Skin epidermis (tissue), 12 donors: ENCODE measurements at regions not wholly inside any gene's neighbourhood (a gene's known extent, or its start where the extent isn't known, plus 50 kb on each side); places are given as distances from the start of the nearest gene placed in this dataset.
A peak's percentile ranks its signal among the peaks of the same experiment; 100 is the strongest.
"Not testable (repeated sequence)": the region's sequence is repeated elsewhere in the genome, so short reads cannot be mapped to it uniquely, and the experiment has no call there.

Experiments used
- H3K27ac ChIP-seq, 21 experiments: fragments of 200-600 bp; sonication (generic) in 11 of 21; one replicate each; pipeline ENCODE4 v1.5.0; 2020; ENCODE audit warnings: mild to moderate bottlenecking in 3 of 21, inconsistent platforms in 2 of 21, moderate library complexity in 2 of 21
- H3K4me3 ChIP-seq, 7 experiments: fragments of 200-600 bp; sonication (generic) in 2 of 7; one replicate each; pipeline ENCODE4 v1.5.0; 2020; ENCODE audit warnings: inconsistent platforms in 2 of 7, mild to moderate bottlenecking in 2 of 7, moderate library complexity in 1 of 7

DNA sequence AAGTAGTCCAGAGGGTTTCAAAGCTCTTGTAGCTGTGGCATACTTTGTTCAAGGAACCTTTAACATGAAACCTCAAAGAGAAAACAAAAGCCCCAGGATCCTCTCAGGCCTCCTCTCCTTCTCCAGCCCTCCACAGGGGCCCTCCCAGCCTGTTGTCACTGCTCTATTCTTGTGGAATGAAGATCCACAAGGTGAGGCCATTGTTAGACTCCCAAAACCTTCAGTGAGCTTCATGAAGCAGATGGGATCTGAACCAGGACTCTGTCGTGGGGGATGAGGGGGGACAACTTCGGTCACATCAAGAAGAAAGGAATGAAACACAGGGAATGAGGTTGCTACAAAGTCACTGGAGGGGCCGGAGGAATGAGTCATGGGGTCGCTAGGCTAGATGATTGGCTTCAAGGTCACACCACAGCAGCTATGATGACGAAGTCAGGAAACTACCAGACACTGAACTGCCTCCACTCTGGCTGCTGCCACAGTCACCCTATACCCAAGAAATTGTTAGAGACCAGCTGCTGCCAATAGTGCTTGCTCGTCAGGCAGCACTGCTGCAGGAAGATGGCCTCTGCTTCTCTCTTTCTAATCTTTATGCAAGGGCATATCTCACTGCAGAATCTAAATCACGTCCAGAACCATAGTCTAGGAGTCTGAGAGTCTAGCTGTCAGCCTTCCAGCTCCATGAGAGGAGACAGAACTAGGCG is 208.8 kb downstream of the HIBADH start:
- no peak overlapping the region for H3K27ac ChIP-seq
- H3K4me3 ChIP-seq = no peak overlapping the region

DNA sequence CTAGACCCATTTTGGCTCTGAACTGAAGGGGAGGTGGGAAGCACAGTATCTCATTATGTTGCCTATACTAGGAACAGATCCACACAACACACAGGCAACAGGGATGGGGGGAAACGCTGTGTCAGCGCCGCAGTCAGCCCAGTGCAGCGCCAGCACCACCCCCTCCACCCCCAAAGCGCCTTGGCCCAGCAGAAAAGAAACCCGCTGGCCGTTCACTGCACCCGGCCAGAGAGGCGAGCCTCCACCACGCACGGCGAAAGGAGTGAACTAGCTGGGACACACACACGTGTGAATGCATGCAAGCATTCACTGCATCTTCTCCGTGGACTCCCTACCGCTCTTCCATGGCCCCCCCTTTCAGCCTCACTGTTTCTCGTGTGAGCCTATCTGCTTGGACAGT is 205.6 kb downstream of the HIBADH start:
- not testable (repeated sequence) for H3K27ac ChIP-seq, H3K4me3 ChIP-seq

DNA sequence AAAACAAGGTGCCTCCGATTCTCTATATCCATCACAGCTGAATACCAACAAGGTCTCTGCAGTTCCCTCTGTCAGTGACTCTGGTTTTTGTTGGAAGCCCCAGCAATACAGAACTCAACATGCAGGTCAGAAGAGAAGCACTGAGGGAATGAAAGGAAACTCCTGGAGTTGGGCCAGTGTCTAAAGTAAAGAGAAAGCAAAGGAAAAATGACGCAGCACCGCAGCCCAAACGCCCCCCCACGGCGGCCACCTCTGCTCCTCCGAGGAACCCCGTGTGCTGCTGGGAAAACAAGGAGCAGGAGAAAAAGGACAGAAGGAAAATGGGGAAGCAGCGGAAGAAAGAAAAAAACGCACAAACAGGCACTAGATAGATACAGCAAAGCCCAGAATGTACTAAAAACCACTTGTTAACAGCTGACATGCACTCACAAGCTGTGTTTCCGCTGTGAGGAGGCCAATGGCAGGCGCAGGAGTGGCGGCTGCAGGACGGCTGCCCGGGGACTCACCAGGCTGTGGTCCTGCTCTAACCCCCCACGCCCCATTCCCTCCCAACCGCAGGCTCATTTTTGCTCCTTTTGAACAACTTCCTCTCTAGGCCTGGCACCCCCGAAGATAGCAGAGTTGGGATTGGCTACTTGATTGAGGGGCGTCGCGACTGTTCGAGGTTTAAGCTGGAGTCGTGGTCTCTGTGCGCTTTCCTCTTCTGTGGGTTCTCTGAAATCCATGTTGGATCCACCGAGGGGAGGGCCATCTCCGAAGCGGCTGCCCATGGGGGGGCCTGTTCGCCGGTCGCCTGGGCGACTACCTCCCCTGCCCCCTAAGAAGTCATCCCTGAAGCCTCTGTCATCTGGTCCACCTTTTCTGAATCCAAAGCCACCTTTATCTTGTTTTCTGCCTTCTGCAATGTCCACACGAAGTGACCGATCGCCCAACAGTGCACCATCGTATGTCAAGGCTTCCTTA is 204.8 kb downstream of the HIBADH start:
- H3K4me3 ChIP-seq, H3K27ac ChIP-seq: not testable (repeated sequence)

DNA sequence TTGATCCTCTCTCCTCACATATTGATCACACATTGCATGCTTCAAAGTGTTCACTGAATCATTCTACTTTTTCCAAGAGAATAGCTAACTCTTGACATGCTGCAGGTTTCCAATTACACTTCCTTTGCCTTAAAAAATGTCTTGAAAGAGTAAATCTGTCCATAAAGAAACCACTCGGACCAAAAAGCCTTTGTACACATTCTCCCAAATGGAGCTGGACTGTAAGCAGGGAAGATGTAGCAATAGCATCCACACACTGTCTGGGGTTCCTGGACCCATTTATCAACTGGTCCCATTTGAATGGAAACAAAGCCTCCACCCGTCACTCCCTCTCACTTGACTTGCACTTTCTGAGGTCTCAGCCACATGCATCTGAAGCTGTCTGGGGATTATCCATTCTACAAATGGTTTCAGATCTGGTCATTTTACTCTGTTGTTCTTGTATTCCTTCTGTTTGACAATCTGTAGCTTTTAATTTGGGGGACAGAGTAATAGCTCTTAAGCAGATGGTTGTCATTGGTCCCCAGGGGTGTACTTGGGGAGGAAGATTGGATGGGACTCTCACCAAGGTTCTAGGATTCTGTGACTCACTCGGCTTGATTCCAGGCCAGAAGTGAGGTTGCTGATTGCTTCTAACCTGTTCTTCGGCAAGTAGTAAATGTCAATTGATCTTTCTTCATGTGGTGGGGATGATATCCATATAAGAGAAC is 203.5 kb downstream of the HIBADH start:
- H3K4me3 ChIP-seq = no peak overlapping the region
- peak overlapping the region in 4 of 21 experiments; percentile 9 to 40 (median 39) for H3K27ac ChIP-seq

DNA sequence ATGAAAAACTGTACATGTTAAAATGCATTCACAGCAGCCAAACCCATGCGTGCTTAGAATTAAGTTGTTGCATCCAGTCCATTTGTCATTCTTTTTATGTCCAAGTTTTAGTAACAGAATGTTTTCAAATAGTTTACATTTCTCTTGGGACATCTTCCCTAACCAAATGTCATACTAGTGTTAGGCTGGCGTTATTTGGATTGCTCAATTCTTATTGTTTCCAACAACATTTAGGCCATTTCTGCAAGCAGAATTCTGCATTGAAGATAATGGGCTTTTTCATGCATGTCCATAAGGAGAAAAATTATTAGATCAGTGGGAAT is 203.0 kb downstream of the HIBADH start:
- Histone ChIP-seq H3K4me3 (no peak overlapping the region), H3K27ac (peak overlapping the region in 3 of 21 experiments; percentile 9 to 40 (median 38))

DNA sequence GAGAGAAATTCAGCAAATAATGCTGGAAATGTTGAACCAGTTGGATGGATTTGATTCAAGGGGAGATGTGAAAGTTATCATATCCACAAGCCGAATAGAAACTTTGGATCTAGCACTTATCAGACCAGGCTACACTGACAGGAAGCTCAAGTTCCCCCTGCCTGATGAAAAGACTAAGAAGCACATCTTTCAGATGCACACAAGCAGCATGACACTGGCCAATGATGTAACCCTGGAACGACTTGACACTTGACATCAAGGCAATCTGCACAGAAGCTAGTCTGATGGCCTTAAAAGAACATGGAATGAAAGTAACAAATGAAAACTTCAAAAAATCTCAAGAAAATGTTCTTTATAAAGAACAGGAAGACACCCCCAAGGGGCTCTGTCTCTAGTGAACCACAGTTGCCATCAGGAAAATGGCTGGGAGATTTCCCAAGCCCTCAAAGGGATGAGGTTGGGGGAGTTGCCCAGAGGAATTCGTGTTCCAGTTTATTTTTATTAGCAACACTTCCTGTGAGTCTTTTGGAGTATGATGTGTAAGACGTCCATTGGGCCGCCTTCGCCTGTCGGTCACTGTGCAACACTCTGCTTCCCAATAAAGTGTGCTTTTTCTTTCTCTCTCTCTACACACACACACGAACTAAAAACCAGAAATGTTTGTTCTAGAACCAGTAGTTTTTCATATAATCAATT is 200.0 kb downstream of the HIBADH start:
- Histone ChIP-seq H3K4me3 (no peak overlapping the region), H3K27ac (no peak overlapping the region)

DNA sequence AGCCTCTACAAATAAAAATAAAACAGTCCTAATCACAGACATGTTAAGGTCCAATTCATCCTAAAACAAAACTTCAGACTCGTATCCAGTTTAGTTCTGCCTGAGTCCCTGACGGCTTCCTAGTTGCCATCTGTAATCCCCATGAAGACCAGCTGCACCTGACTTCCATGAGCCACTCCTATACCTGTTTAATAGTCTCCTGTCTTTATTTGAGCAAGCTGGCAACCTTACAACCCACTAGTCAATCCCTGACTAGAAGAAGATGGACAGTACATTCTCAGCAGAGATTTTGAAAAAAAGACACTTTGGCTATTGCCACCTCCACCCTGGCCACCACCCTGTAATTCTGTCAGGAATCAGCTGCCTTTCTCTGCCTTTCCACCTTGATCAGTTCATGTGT is 197.7 kb downstream of the HIBADH start:
- no peak overlapping the region for H3K4me3 ChIP-seq
- no peak overlapping the region for H3K27ac ChIP-seq

DNA sequence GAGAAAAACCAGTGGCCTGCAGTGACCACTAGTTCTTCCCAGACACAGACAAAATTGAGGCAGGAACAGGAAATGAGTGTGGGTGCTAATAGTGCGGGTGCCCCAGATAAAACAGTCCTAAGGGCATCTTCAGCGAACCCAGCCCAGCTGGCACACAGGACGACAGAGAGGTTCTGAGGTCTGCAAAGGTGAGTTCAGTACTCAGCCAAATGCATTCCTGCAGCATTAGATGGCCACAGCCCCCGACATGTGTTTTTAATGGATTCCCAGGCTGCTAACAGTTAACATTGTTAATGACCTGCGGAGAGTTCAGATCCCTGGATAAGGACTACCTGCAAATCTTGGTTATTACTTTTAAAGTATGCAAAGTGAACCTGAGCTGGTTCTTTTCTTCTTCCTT is 196.0 kb downstream of the HIBADH start:
- Histone ChIP-seq H3K27ac (no peak overlapping the region), H3K4me3 (no peak overlapping the region)

DNA sequence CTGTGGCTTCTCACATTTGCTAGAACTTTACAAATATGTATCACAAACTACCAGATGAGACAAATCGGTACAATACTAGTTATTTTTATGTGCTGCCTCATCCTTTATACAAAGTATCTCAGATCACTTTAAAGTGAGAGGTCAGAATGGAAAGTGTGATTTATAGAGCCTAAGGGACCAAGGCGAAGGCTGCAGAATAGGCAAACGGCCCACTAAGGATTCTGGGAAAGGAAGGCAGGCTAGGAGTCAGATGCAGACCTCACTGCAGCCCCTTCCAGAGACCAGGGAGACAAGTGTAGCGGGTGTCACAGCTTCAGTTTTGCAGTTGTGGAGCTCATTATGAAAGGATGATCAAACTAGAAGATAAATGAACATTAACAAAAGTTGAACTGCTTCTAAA is 190.6 kb downstream of the HIBADH start:
- no peak overlapping the region for H3K4me3 ChIP-seq
- no peak overlapping the region for H3K27ac ChIP-seq
